Keratinocyte (primary cell): ENCODE measurements at regions not wholly inside any gene's neighbourhood (a gene's known extent, or its start where the extent isn't known, plus 50 kb on each side); places are given as distances from the start of the nearest gene placed in this dataset.

ENCODE experiments used
- CTCF ChIP-seq, 3 experiments: IDR thresholded peaks in 1 of 3; conservative IDR thresholded peaks in 1 of 3; optimal IDR thresholded peaks in 1 of 3; 2 replicates in 2 of 3; 3 replicates in 1 of 3; pipeline versions ENCODE3 to v1.5.1; 2011; ENCODE audit warnings: low read length in 3 of 3, mild to moderate bottlenecking in 3 of 3, moderate library complexity in 2 of 3, control low read depth in 1 of 3, inconsistent platforms in 1 of 3; ENCODE audit not compliant: insufficient read depth in 2 of 3; ENCODE audit errors: extremely low read depth in 1 of 3
- EZH2 ChIP-seq: IDR thresholded peaks from one replicate; pipeline ENCODE4 v1.6.1; 2012; ENCODE audit warnings: inconsistent platforms, mild to moderate bottlenecking, low read length, moderate library complexity

- TF ChIP-seq CTCF (optimal IDR thresholded peaks at IDR 0.05 in 1 of 3, IDR thresholded peaks at IDR 0.05 in 1 of 3, conservative IDR thresholded peaks at IDR 0.05 in 1 of 3; ENCODE audit: extremely low read depth in 1 of 3, insufficient read depth in 2 of 3, low read length in 3 of 3) (no peak), EZH2 (no peak)
These were observed 304.9 kb upstream of the DUSP10 start for GRCh38 chr1:222046684-222047263.
